ENCODE measurements at regions not wholly inside any gene's neighbourhood (a gene's known extent, or its start where the extent isn't known, plus 50 kb on each side); places are given as distances from the start of the nearest gene placed in this dataset.

DNA sequence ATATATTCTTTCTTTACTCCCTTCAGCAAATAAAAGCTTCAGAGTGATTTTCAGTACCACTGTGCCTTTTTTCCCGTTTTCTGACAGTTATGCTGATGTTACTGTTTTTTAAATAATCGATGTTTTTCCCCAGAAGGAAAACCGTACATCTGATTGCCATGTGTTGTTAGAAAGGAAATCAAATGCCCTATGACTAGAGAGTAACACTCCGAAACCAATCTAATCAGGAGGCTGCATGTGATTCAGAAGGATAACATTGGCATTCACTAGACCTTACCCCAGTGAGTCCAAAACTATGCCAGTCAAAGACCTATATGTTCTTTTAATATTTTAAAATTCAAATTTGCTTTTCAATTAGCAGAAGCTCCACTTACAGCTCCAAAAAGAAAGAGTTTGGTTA is 116.3 kb downstream of the TMEM26 start:
- TF ChIP-seq CTCF (conservative IDR thresholded peaks at IDR 0.05) (no peak), ZFX (IDR thresholded peaks at IDR 0.05) (no peak)
